Aorta (tissue), 5 donors: ENCODE measurements at regions not wholly inside any gene's neighbourhood (a gene's known extent, or its start where the extent isn't known, plus 50 kb on each side); places are given as distances from the start of the nearest gene placed in this dataset.

Source experiments
- ATAC-seq: fragments of 200-7000 bp; cut with Tn5 transposase; one replicate; pipeline ENCODE4 v1.9.1; 2022; ENCODE audit warnings: moderate library complexity; ENCODE audit not compliant: low FRiP score
- DNase-seq, 2 donors: peaks; one replicate each; pipeline ENCODE4 v3.0.0-alpha.2; 2020
- H3K27ac ChIP-seq, 2 donors: one replicate each; pipeline ENCODE4 v1.5.1; 2013; ENCODE audit warnings: low read length in 2 of 2, mild to moderate bottlenecking in 2 of 2, moderate library complexity in 2 of 2, control low read depth in 1 of 2, inconsistent platforms in 1 of 2, low read depth in 1 of 2
- H3K27me3 ChIP-seq, 2 donors: one replicate each; pipeline ENCODE4 v1.6.1; 2013; ENCODE audit warnings: control low read depth in 1 of 2, low read length in 1 of 2, mild to moderate bottlenecking in 1 of 2, moderate library complexity in 1 of 2; ENCODE audit not compliant: insufficient read depth in 2 of 2, control insufficient read depth in 1 of 2
- H3K36me3 ChIP-seq, 2 donors: one replicate each; pipeline ENCODE4 v1.6.1; 2013; ENCODE audit warnings: control low read depth in 1 of 2, low read length in 1 of 2, mild to moderate bottlenecking in 1 of 2; ENCODE audit not compliant: insufficient read depth in 2 of 2, control insufficient read depth in 1 of 2
- H3K4me1 ChIP-seq, 2 donors: one replicate each; pipeline ENCODE4 v1.6.1; 2013; ENCODE audit warnings: low read length in 2 of 2, control low read depth in 1 of 2, mild to moderate bottlenecking in 1 of 2, moderate library complexity in 1 of 2; ENCODE audit not compliant: insufficient read depth in 2 of 2, control insufficient read depth in 1 of 2
- H3K4me3 ChIP-seq, 2 donors: one replicate each; pipeline ENCODE4 v1.5.1; 2013; ENCODE audit warnings: low read length in 2 of 2, control low read depth in 1 of 2, mild to moderate bottlenecking in 1 of 2
- H3K9me3 ChIP-seq: one replicate; pipeline ENCODE4 v1.6.1; 2013; ENCODE audit warnings: mild to moderate bottlenecking, low read length; ENCODE audit not compliant: control insufficient read depth
- WGBS, 2 donors: extraction: QIAGEN DNeasy Blood & Tissue Kit; methylation state at CpG; one replicate each; pipeline ENCODE4 v1.1.7; 2013; 5-methylcytosine and 5-hydroxymethylcytosine counted together
- intact Hi-C, 2 donors: fragments of 100-400 bp; cut with DNase I; formaldehyde crosslinking; loops; one replicate each; pipeline versions ENCODE4 v1.14.2 to v1.15.0; 2022
- donor health status: healthy with polysubstance abuse.
- donor health status: Bipolar disorder and iron deficiency.
- donor health status: DM: no; HTN: no; CAD: no.
- donor health status: DM: no; HTN: no; CAD: no.
- donor health status: DM: yes; HTN: yes; CAD: no.

GRCh38 chr16:62586128-62586862, 550.1 kb upstream of the CDH8 start:
- no peaks in the 10 kb centered on the region for H3K27me3 ChIP-seq
- no peak overlapping the region for H3K4me3 ChIP-seq
- no peak for DNase-seq
- no peaks in the 10 kb centered on the region for H3K4me1 ChIP-seq
- no peak for ATAC-seq
- H3K27ac ChIP-seq = no peak overlapping the region
- H3K9me3 ChIP-seq = no peaks in the 10 kb centered on the region
- no peaks in the 10 kb centered on the region for H3K36me3 ChIP-seq
- intact Hi-C loops = no loop called here
- WGBS, 2 donors = 41 to 51% methylated on average over 3 of the region's 3 CpGs

GRCh38 chr16:62585041-62585545, 548.9 kb upstream of the CDH8 start:
- Histone ChIP-seq H3K4me3 (no peak overlapping the region), H3K9me3 (no peaks in the 10 kb centered on the region), H3K27me3 (no peaks in the 10 kb centered on the region), H3K36me3 (no peaks in the 10 kb centered on the region), H3K27ac (no peak overlapping the region), H3K4me1 (no peaks in the 10 kb centered on the region)
- intact Hi-C loops = no loop called here
- DNase-seq (no peak), ATAC-seq (no peak)
- 44 to 46% methylated on average over 2 of the region's 2 CpGs for WGBS, 2 donors

GRCh38 chr16:62583414-62583813, 547.2 kb upstream of the CDH8 start:
- no peak overlapping the region for H3K4me3 ChIP-seq
- WGBS, 2 donors = 57% methylated on average over 2 of the region's 2 CpGs

GRCh38 chr16:62573466-62573865, 537.2 kb upstream of the CDH8 start:
- no peaks in the 10 kb centered on the region for H3K36me3 ChIP-seq
- intact Hi-C loops = no loop called here
- no peaks in the 10 kb centered on the region for H3K4me1 ChIP-seq
- H3K9me3 ChIP-seq = no peaks in the 10 kb centered on the region
- ATAC-seq (no peak), DNase-seq (no peak)
- no peak overlapping the region for H3K4me3 ChIP-seq
- no peaks in the 10 kb centered on the region for H3K27me3 ChIP-seq
- no peak overlapping the region for H3K27ac ChIP-seq
- 72 to 85% methylated on average over 1 of the region's 1 CpG for WGBS, 2 donors

More at GRCh38 chr16:62583414-62583813, 547.2 kb upstream of the CDH8 start:
- no peaks in the 10 kb centered on the region for H3K4me1 ChIP-seq
- no peaks in the 10 kb centered on the region for H3K9me3 ChIP-seq
- no peak overlapping the region for H3K27ac ChIP-seq
- ATAC-seq = no peak
- no peaks in the 10 kb centered on the region for H3K36me3 ChIP-seq
- DNase-seq = no peak
- intact Hi-C loops = no loop called here
- H3K27me3 ChIP-seq = no peaks in the 10 kb centered on the region

GRCh38 chr16:62568926-62569325, 532.7 kb upstream of the CDH8 start:
- no peaks in the 10 kb centered on the region for H3K27me3 ChIP-seq
- WGBS, 2 donors = 69 to 71% methylated on average over 2 of the region's 2 CpGs
- H3K27ac ChIP-seq = no peak overlapping the region
- no peak for DNase-seq
- intact Hi-C loops = no loop called here
- no peaks in the 10 kb centered on the region for H3K9me3 ChIP-seq
- no peak for ATAC-seq
- no peaks in the 10 kb centered on the region for H3K36me3 ChIP-seq
- H3K4me3 ChIP-seq = no peak overlapping the region
- H3K4me1 ChIP-seq = no peaks in the 10 kb centered on the region

- DNase-seq (no peak), ATAC-seq (no peak)
- Histone ChIP-seq H3K27ac (no peak overlapping the region), H3K27me3 (no peaks in the 10 kb centered on the region), H3K4me3 (no peak overlapping the region), H3K9me3 (no peaks in the 10 kb centered on the region), H3K4me1 (no peaks in the 10 kb centered on the region), H3K36me3 (no peaks in the 10 kb centered on the region)
- 69 to 79% methylated on average over 1 of the region's 1 CpG for WGBS, 2 donors
- intact Hi-C loops = no loop called here
Observed at GRCh38 chr16:62565706-62566105, 529.5 kb upstream of the CDH8 start.

GRCh38 chr16:62564291-62564690, 528.1 kb upstream of the CDH8 start:
- WGBS, 2 donors = 8 to 25% methylated on average over 2 of the region's 2 CpGs

GRCh38 chr16:62562121-62562520, 525.9 kb upstream of the CDH8 start:
- Histone ChIP-seq H3K27me3 (no peaks in the 10 kb centered on the region), H3K9me3 (no peaks in the 10 kb centered on the region), H3K4me1 (no peaks in the 10 kb centered on the region), H3K27ac (no peak overlapping the region), H3K36me3 (no peaks in the 10 kb centered on the region), H3K4me3 (no peak overlapping the region)
- no peak for DNase-seq
- intact Hi-C loops = no loop called here
- no peak for ATAC-seq

More at GRCh38 chr16:62564291-62564690, 528.1 kb upstream of the CDH8 start:
- H3K4me1 ChIP-seq = no peaks in the 10 kb centered on the region
- H3K27ac ChIP-seq = no peak overlapping the region
- no peak for DNase-seq
- intact Hi-C loops = no loop called here
- H3K9me3 ChIP-seq = no peaks in the 10 kb centered on the region
- H3K36me3 ChIP-seq = no peaks in the 10 kb centered on the region
- ATAC-seq = no peak
- no peak overlapping the region for H3K4me3 ChIP-seq
- H3K27me3 ChIP-seq = no peaks in the 10 kb centered on the region

- Histone ChIP-seq H3K27ac (no peak overlapping the region), H3K9me3 (no peaks in the 10 kb centered on the region), H3K27me3 (peaks cover 0 to 2% of the 10 kb centered on the region in 2 donors), H3K4me3 (no peak overlapping the region), H3K36me3 (no peaks in the 10 kb centered on the region), H3K4me1 (no peaks in the 10 kb centered on the region)
- no peak for ATAC-seq
- WGBS, 2 donors = 75 to 78% methylated on average over 4 of the region's 4 CpGs
- no peak for DNase-seq
- intact Hi-C loops = no loop called here
Observed at GRCh38 chr16:62549875-62550274, 513.6 kb upstream of the CDH8 start.
